ENCODE measurements at regions not wholly inside any gene's neighbourhood (a gene's known extent, or its start where the extent isn't known, plus 50 kb on each side); places are given as distances from the start of the nearest gene placed in this dataset.

- in situ Hi-C loops (cut with HindIII; ENCODE audit: low pct_unique_long_range_greater_than_20kb, low sequenced_read_pairs) (no loop called here), intact Hi-C loops (cut with micrococcal nuclease; ENCODE audit: unreplicated experiment) (no loop called here)
- no peak overlapping the region for H3K27ac ChIP-seq (ENCODE audit: low read length)
- H3K4me1 ChIP-seq (ENCODE audit: control insufficient read depth, insufficient read depth, low read length), result no peaks in the 10 kb centered on the region
- H3K36me3 ChIP-seq (ENCODE audit: control insufficient read depth, insufficient read depth, low read length), result no peaks in the 10 kb centered on the region
- ATAC-seq, result no peak
- BruUV-seq (replicated peaks), result no TSS peak
- ChIA-PET POLR2A (no interaction called here), CTCF (interaction anchor here (0.6 kb wide), 1 partner anchor 486 kb away, joined by 6 read pairs; no protein-coding TSS in a partner anchor)
- H3K27me3 ChIP-seq (ENCODE audit: control insufficient read depth, insufficient read depth, low read length), result no peaks in the 10 kb centered on the region
- TF ChIP-seq CTCF (IDR thresholded peaks at IDR 0.05) (peak; percentile 30), POLR2AphosphoS5 (IDR thresholded peaks at IDR 0.05; ENCODE audit: low read depth, low read length) (no peak), SIN3A (IDR thresholded peaks at IDR 0.05; ENCODE audit: borderline replicate concordance, insufficient read depth, low read depth, low read length) (no peak), TCF7L2 (IDR thresholded peaks at IDR 0.05; ENCODE audit: low read depth, low read length) (no peak), REST (IDR thresholded peaks at IDR 0.05; ENCODE audit: insufficient read depth in 1 of 2, low read depth in 2 of 2, low read length in 1 of 2) (no peak)
- H3K4me3 ChIP-seq (ENCODE audit: low read depth in 2 of 2, low read length in 2 of 2), result no peak overlapping the region
- no peaks in the 10 kb centered on the region for H3K9me3 ChIP-seq (ENCODE audit: control insufficient read depth, insufficient read depth, low read depth, low read length)
- DNase-seq (ENCODE audit: low read depth, low spot score), result no peak
These were observed 1312.9 kb downstream of the FAM181B start for GRCh38 chr11:81420668-81421250.

- no peak for TF ChIP-seq CTCF (IDR thresholded peaks at IDR 0.05)
- no peak for TF ChIP-seq POLR2AphosphoS5 (IDR thresholded peaks at IDR 0.05; ENCODE audit: low read depth, low read length)
- TF ChIP-seq TCF7L2 (IDR thresholded peaks at IDR 0.05; ENCODE audit: low read depth, low read length), result no peak
- no peak for TF ChIP-seq REST (IDR thresholded peaks at IDR 0.05; ENCODE audit: insufficient read depth in 1 of 2, low read depth in 2 of 2, low read length in 1 of 2)
- TF ChIP-seq SIN3A (IDR thresholded peaks at IDR 0.05; ENCODE audit: borderline replicate concordance, insufficient read depth, low read depth, low read length), result no peak
- ChIA-PET POLR2A (no interaction called here), CTCF (no interaction called here)
- H3K36me3 ChIP-seq (ENCODE audit: control insufficient read depth, insufficient read depth, low read length), result no peaks in the 10 kb centered on the region
- in situ Hi-C loops (cut with HindIII; ENCODE audit: low pct_unique_long_range_greater_than_20kb, low sequenced_read_pairs), result no loop called here
- H3K4me1 ChIP-seq (ENCODE audit: control insufficient read depth, insufficient read depth, low read length), result no peaks in the 10 kb centered on the region
- intact Hi-C loops (cut with micrococcal nuclease; ENCODE audit: unreplicated experiment), result no loop called here
- H3K9me3 ChIP-seq (ENCODE audit: control insufficient read depth, insufficient read depth, low read depth, low read length), result no peaks in the 10 kb centered on the region
- no peak for ATAC-seq
- no peak overlapping the region for H3K27ac ChIP-seq (ENCODE audit: low read length)
- DNase-seq (ENCODE audit: low read depth, low spot score), result no peak
- no TSS peak for BruUV-seq (replicated peaks)
- no peaks in the 10 kb centered on the region for H3K27me3 ChIP-seq (ENCODE audit: control insufficient read depth, insufficient read depth, low read length)
- no peak overlapping the region for H3K4me3 ChIP-seq (ENCODE audit: low read depth in 2 of 2, low read length in 2 of 2)
These were observed 1336.3 kb downstream of the FAM181B start for GRCh38 chr11:81397316-81397715.

Data from Panc1 (cell line).